Stomach (tissue), 8 donors: ENCODE measurements at regions not wholly inside any gene's neighbourhood (a gene's known extent, or its start where the extent isn't known, plus 50 kb on each side); places are given as distances from the start of the nearest gene placed in this dataset.

Experiments
- DNase-seq, 2 donors: peaks; one replicate each; pipeline versions ENCODE4 v3.0.0 to v3.0.0-alpha.2; 2013 to 2019
- H3K27ac ChIP-seq, 5 donors: fragments of 200-600 bp in 4 of 5; sonication (generic) in 4 of 5; one replicate each; pipeline ENCODE4 v1.5.1; 2013 to 2019; ENCODE audit warnings: mild to moderate bottlenecking in 1 of 5, moderate library complexity in 1 of 5
- H3K27me3 ChIP-seq, 3 donors: fragments of 200-600 bp; sonication (generic); one replicate each; pipeline ENCODE4 v1.5.1; 2017 to 2019; ENCODE audit warnings: mixed run types in 1 of 3
- H3K36me3 ChIP-seq, 4 donors: fragments of 200-600 bp; sonication (generic); 1 replicate in 3 of 4; 2 replicates in 1 of 4; pipeline ENCODE4 v1.5.1; 2016 to 2019
- H3K4me1 ChIP-seq, 4 donors: fragments of 200-600 bp; sonication (generic); one replicate each; pipeline ENCODE4 v1.5.1; 2016 to 2019
- H3K4me3 ChIP-seq, 4 donors: fragments of 200-600 bp; sonication (generic) in 3 of 4; one replicate each; pipeline ENCODE4 v1.5.1; 2016 to 2019; ENCODE audit warnings: mild to moderate bottlenecking in 1 of 4
- H3K9me3 ChIP-seq, 4 donors: fragments of 200-600 bp; sonication (generic); one replicate each; pipeline ENCODE4 v1.5.1; 2016 to 2019
- EP300 ChIP-seq: sonication (generic); formaldehyde crosslinking; IDR thresholded peaks from one replicate; pipeline ENCODE4 v1.6.1; 2017; ENCODE audit warnings: antibody characterized with exemption
- POLR2A ChIP-seq, 4 donors: fragments of 450-650 bp; IDR thresholded peaks; one replicate each; pipeline ENCODE4 v1.6.1; 2016; ENCODE audit warnings: antibody characterized with exemption in 4 of 4, control low read depth in 2 of 4, mild to moderate bottlenecking in 1 of 4, moderate library complexity in 1 of 4
- POLR2AphosphoS5 ChIP-seq, 3 donors: sonication (generic); formaldehyde crosslinking; IDR thresholded peaks; one replicate each; pipeline ENCODE4 v1.6.1; 2016; ENCODE audit warnings: antibody characterized with exemption in 3 of 3
- WGBS, 5 donors: extraction: QIAGEN DNeasy Blood & Tissue Kit in 3 of 5; methylation state at CpG; one replicate each; pipeline versions ENCODE4 v1.1.5 to v1.1.7; 2013 to 2018; 5-methylcytosine and 5-hydroxymethylcytosine counted together
- intact Hi-C: fragments of 100-400 bp; cut with DNase I; formaldehyde crosslinking; loops from one replicate; pipeline ENCODE4 v1.15.1; 2023; ENCODE audit warnings: low total_unique reads
- TF ChIP-seq, protein P1 (sequence below), 7 experiments: fragments of 450-650 bp in 4 of 7; fragments of 200-600 bp in 3 of 7; sonication (generic) in 3 of 7; IDR thresholded peaks; one replicate each; pipeline ENCODE4 v1.5.1; 2016 to 2019; ENCODE audit warnings: antibody characterized with exemption in 7 of 7, control low read depth in 2 of 7, mild to moderate bottlenecking in 1 of 7
- donor health status: healthy with polysubstance abuse.
- donor health status: Bipolar disorder and iron deficiency.
- donor health status: healthy.

DNA sequence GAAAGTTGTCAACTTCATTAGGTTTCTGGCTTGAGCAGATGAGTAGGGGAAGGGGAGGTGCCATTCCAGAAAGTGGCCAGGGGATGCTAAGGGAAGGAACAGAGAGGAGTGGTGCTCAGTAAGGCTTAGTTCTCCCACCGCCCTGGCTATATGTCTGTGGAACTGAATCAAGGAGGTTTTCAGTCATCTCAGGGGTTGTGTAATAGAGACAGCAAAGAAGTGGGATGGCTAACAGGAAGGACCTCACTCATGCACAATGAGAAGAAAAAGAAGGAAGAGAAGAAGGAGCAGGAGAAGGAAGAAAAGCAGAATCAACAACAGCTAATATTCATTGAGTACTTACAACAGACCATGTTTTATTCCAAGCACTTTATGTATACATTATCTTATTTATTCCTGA, 368.7 kb downstream of the MID1IP1 start:
- Histone ChIP-seq H3K9me3 (no peaks in the 10 kb centered on the region), H3K4me1 (no peaks in the 10 kb centered on the region), H3K27me3 (peaks cover 0 to 8% (median 0%) of the 10 kb centered on the region in 3 donors), H3K27ac (no peak overlapping the region), H3K4me3 (no peak overlapping the region), H3K36me3 (no peaks in the 10 kb centered on the region)
- TF ChIP-seq EP300 (no peak), POLR2AphosphoS5 (IDR thresholded peaks at IDR 0.05) (no peak), POLR2A (IDR thresholded peaks at IDR 0.05) (no peak)
- TF ChIP-seq, protein P1, sequence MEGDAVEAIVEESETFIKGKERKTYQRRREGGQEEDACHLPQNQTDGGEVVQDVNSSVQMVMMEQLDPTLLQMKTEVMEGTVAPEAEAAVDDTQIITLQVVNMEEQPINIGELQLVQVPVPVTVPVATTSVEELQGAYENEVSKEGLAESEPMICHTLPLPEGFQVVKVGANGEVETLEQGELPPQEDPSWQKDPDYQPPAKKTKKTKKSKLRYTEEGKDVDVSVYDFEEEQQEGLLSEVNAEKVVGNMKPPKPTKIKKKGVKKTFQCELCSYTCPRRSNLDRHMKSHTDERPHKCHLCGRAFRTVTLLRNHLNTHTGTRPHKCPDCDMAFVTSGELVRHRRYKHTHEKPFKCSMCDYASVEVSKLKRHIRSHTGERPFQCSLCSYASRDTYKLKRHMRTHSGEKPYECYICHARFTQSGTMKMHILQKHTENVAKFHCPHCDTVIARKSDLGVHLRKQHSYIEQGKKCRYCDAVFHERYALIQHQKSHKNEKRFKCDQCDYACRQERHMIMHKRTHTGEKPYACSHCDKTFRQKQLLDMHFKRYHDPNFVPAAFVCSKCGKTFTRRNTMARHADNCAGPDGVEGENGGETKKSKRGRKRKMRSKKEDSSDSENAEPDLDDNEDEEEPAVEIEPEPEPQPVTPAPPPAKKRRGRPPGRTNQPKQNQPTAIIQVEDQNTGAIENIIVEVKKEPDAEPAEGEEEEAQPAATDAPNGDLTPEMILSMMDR (IDR thresholded peaks at IDR 0.05) = no peak
- DNase-seq = no peak
- 67 to 92% (median 83%) methylated on average over 1 of the region's 1 CpG for WGBS, 5 donors
- intact Hi-C loops = no loop called here

DNA sequence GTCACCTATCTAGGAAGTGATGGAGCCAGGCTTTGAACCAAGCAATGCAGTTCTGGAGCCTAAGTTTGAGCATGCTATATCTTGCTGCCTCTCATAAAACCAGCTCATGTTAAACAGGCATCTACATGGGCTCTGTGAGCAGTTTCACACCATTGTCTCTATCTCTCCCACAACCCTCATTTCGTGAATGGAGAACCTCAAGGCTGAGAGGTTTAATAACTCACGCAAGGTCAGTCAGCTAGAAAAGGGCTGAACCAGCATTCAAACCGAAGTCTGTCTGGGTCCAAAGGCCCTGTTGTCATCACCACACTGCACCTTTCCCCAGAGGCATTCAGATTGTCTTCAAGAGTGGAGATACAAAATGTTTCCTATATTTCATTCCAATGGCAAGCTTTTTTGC, 369.2 kb downstream of the MID1IP1 start:
- H3K4me3 ChIP-seq = no peak overlapping the region
- TF ChIP-seq POLR2AphosphoS5 (IDR thresholded peaks at IDR 0.05) = no peak
- no peak for DNase-seq
- intact Hi-C loops = no loop called here
- H3K9me3 ChIP-seq = no peaks in the 10 kb centered on the region
- peaks cover 0 to 12% (median 0%) of the 10 kb centered on the region in 3 donors for H3K27me3 ChIP-seq
- 79 to 89% (median 84%) methylated on average over 3 of the region's 3 CpGs for WGBS, 5 donors
- no peaks in the 10 kb centered on the region for H3K36me3 ChIP-seq
- H3K27ac ChIP-seq = no peak overlapping the region
- H3K4me1 ChIP-seq = peaks cover 0 to 4% (median 2%) of the 10 kb centered on the region in 4 donors

DNA sequence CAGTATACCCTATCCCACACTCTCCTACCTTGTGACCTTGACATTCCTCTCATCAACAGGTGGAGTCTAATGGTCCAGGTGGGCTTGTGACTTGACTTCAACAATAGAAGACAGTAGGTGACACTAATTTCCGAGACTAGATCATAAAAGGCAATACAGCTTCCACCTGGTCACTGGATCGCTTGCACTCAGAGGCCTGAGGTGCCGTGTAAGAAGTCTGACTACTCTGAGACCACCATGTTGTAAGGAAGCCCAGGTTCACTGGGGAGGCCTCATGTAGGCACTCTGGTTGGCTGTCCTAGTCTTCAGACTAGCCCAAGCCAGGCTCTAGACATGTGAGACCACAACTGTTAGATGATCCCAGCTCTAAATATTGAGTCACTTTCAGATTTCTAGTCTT, 370.4 kb downstream of the MID1IP1 start:
- intact Hi-C loops = no loop called here
- Histone ChIP-seq H3K27me3 (peaks cover 0 to 12% (median 0%) of the 10 kb centered on the region in 3 donors), H3K27ac (no peak overlapping the region), H3K4me1 (peaks cover 0 to 6% (median 2%) of the 10 kb centered on the region in 4 donors), H3K4me3 (no peak overlapping the region), H3K36me3 (no peaks in the 10 kb centered on the region), H3K9me3 (no peaks in the 10 kb centered on the region)
- no peak for DNase-seq
- TF ChIP-seq, protein P1 (IDR thresholded peaks at IDR 0.05) = no peak
- no peak for TF ChIP-seq POLR2A (IDR thresholded peaks at IDR 0.05)
- no peak for TF ChIP-seq POLR2AphosphoS5 (IDR thresholded peaks at IDR 0.05)
- TF ChIP-seq EP300 = no peak
- WGBS, 5 donors = 87 to 100% (median 92%) methylated on average over 3 of the region's 3 CpGs

GRCh38 chrX:39174241-39174771, 373.0 kb downstream of the MID1IP1 start:
- Histone ChIP-seq H3K9me3 (no peaks in the 10 kb centered on the region), H3K27ac (peak overlapping the region in 3 of 5 donors; percentile 14 to 60 (median 39)), H3K4me1 (peaks cover 0 to 6% (median 2%) of the 10 kb centered on the region in 4 donors), H3K27me3 (peaks cover 0 to 7% (median 0%) of the 10 kb centered on the region in 3 donors), H3K36me3 (no peaks in the 10 kb centered on the region), H3K4me3 (no peak overlapping the region)
- TF ChIP-seq POLR2AphosphoS5 (IDR thresholded peaks at IDR 0.05) (no peak), EP300 (no peak), POLR2A (IDR thresholded peaks at IDR 0.05) (no peak)
- TF ChIP-seq, protein P1 (IDR thresholded peaks at IDR 0.05) = no peak
- intact Hi-C loops = no loop called here
- 60 to 78% (median 69%) methylated on average over 5 of the region's 5 CpGs for WGBS, 5 donors
- DNase-seq = no peak

- peak; percentile 38 to 84 for DNase-seq
- Histone ChIP-seq H3K4me1 (peaks cover 0 to 6% (median 2%) of the 10 kb centered on the region in 4 donors), H3K27me3 (peaks cover 0 to 7% (median 0%) of the 10 kb centered on the region in 3 donors), H3K36me3 (no peaks in the 10 kb centered on the region), H3K9me3 (no peaks in the 10 kb centered on the region), H3K27ac (peak overlapping the region in 3 of 5 donors; percentile 14 to 60 (median 39)), H3K4me3 (peak overlapping the region in 1 of 4 donors; percentile 11)
- TF ChIP-seq POLR2A (IDR thresholded peaks at IDR 0.05) (no peak), EP300 (no peak), POLR2AphosphoS5 (IDR thresholded peaks at IDR 0.05) (no peak)
- TF ChIP-seq, protein P1 (IDR thresholded peaks at IDR 0.05) = no peak
- intact Hi-C loops = no loop called here
- WGBS, 5 donors = 6 to 37% (median 8%) methylated on average over 13 of the region's 13 CpGs
Observed at GRCh38 chrX:39174772-39175417, 373.6 kb downstream of the MID1IP1 start.
